GM12892 (cell line): ENCODE measurements at regions not wholly inside any gene's neighbourhood (a gene's known extent, or its start where the extent isn't known, plus 50 kb on each side); places are given as distances from the start of the nearest gene placed in this dataset.

ENCODE experiments used
- POLR2A ChIP-seq: IDR thresholded peaks from 2 replicates; pipeline ENCODE4 v1.6.1; 2011; ENCODE audit warnings: low read depth, low read length, control low read depth
- POLR2AphosphoS5 ChIP-seq: IDR thresholded peaks from 2 replicates; pipeline ENCODE4 v1.6.1; 2011; ENCODE audit warnings: low read depth, low read length, control low read depth
- TAF1 ChIP-seq: IDR thresholded peaks from 2 replicates; pipeline ENCODE4 v1.6.1; 2011; ENCODE audit warnings: low read depth, mild to moderate bottlenecking, control low read depth, low read length, borderline replicate concordance

DNA sequence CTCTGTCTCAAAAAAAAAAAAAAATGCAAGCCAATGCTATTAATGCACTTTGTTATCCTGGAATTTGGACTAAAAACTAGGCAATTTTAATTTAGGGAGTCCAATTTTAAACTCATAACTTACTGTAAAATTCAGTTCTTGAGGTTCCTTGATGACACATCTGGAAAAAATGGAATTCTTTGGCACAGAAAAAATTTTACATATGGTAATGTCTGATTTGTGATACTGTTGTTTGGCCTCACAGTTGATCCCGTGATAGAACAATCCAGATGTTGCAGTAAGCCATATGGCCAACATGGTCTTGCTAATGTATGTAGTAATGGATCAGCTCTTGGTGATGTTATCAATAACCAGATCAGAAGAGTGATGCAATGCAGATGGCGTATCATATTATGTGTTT is 1089.8 kb downstream of the FLRT2 start:
- no peak for TF ChIP-seq POLR2A
- TF ChIP-seq POLR2AphosphoS5, result no peak
- no peak for TF ChIP-seq TAF1
